Transverse colon (tissue), 4 donors: ENCODE measurements at regions not wholly inside any gene's neighbourhood (a gene's known extent, or its start where the extent isn't known, plus 50 kb on each side); places are given as distances from the start of the nearest gene placed in this dataset.

Source experiments
- DNase-seq: peaks from one replicate; pipeline ENCODE4 v3.0.0-alpha.2; 2019
- H3K27ac ChIP-seq, 4 donors: fragments of 200-600 bp; sonication (generic); 2 replicates each; pipeline ENCODE4 v1.5.1; 2016 to 2018; ENCODE audit warnings: inconsistent platforms in 4 of 4
- H3K27me3 ChIP-seq: fragments of 200-600 bp; sonication (generic); 2 replicates; pipeline ENCODE4 v1.5.1; 2017; ENCODE audit warnings: inconsistent platforms
- H3K36me3 ChIP-seq, 4 donors: fragments of 200-600 bp; sonication (generic); 2 replicates each; pipeline ENCODE4 v1.5.1; 2017 to 2019; ENCODE audit warnings: inconsistent platforms in 4 of 4
- H3K4me1 ChIP-seq, 4 donors: fragments of 200-600 bp; sonication (generic); 2 replicates each; pipeline ENCODE4 v1.5.1; 2017 to 2020; ENCODE audit warnings: inconsistent platforms in 4 of 4
- H3K4me3 ChIP-seq, 4 donors: fragments of 200-600 bp; sonication (generic); 1 replicate in 1 of 4; 2 replicates in 3 of 4; pipeline versions ENCODE4 v1.5.1 to v1.6.1; 2017 to 2019; ENCODE audit warnings: inconsistent platforms in 4 of 4
- H3K9me3 ChIP-seq, 2 donors: fragments of 200-600 bp; sonication (generic); 2 replicates each; pipeline ENCODE4 v1.5.1; 2017 to 2019; ENCODE audit warnings: inconsistent platforms in 2 of 2
- EP300 ChIP-seq: sonication (generic); formaldehyde crosslinking; IDR thresholded peaks from one replicate; pipeline ENCODE4 v1.6.1; 2017; ENCODE audit warnings: antibody characterized with exemption, low read depth
- POLR2A ChIP-seq: fragments of 450-650 bp; IDR thresholded peaks from one replicate; pipeline ENCODE4 v1.6.1; 2016; ENCODE audit warnings: antibody characterized with exemption, mild to moderate bottlenecking, moderate library complexity
- POLR2AphosphoS5 ChIP-seq, 3 donors: sonication (generic); formaldehyde crosslinking; IDR thresholded peaks; one replicate each; pipeline ENCODE4 v1.6.1; 2016; ENCODE audit warnings: antibody characterized with exemption in 3 of 3
- WGBS, 2 donors: methylation state at CpG; one replicate each; pipeline ENCODE4 v1.1.5; 2018; ENCODE audit warnings: low coverage in 1 of 2; 5-methylcytosine and 5-hydroxymethylcytosine counted together
- in situ Hi-C, 4 donors: fragments of 200-750 bp; cut with MboI; loops; one replicate each; pipeline versions ENCODE4 v1.15.0 to v1.15.1; 2017; ENCODE audit warnings: low sequenced_read_pairs in 3 of 4, low pct_ligation_motif_present in 1 of 4, low pct_unique_long_range_greater_than_20kb in 1 of 4
- intact Hi-C: fragments of 100-400 bp; cut with DNase I; formaldehyde crosslinking; loops from one replicate; pipeline ENCODE4 v1.15.1; 2023; ENCODE audit warnings: low total_unique reads
- TF ChIP-seq, protein P1 (sequence below), 5 experiments: fragments of 200-600 bp in 3 of 5; fragments of 450-650 bp in 2 of 5; sonication (generic) in 3 of 5; IDR thresholded peaks; 1 replicate in 2 of 5; 2 replicates in 3 of 5; pipeline ENCODE4 v1.5.1; 2016 to 2017; ENCODE audit warnings: antibody characterized with exemption in 5 of 5, inconsistent platforms in 3 of 5, mild to moderate bottlenecking in 2 of 5, moderate library complexity in 1 of 5

DNA sequence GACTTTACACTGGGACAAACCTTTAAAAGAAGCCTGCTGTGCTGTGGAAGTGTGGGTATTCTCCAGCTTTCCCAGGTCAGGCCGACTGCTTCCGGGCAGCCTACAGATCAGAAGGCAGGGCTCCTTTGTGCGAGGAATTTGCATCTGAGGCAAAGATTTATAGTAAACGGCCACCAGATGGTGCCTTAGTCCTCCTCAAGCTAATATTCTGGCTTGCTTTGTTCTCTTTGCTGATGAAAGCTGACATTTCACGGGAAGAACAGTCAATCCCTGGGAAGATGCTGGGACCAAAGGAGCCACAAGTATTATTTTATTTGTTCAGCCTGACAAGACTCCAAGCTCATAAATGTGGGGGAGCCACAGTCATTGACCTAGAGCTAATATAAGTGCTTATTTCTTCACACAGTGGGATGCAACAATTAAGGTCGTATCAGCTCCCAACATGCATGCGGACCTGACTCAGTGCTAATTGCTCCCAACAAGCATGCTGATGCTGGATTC is 120.7 kb upstream of the TRIM2 start:
- Histone ChIP-seq H3K4me3 (no peak overlapping the region), H3K27ac (no peak overlapping the region), H3K36me3 (no peaks in the 10 kb centered on the region), H3K4me1 (peaks cover 0 to 11% (median 0%) of the 10 kb centered on the region in 4 donors), H3K9me3 (no peaks in the 10 kb centered on the region), H3K27me3 (no peaks in the 10 kb centered on the region)
- in situ Hi-C loops (loop anchor here in 2 of 4 donors (5.0 to 25.0 kb wide), 2 partner anchors 221 to 236 kb away; no protein-coding TSS in a partner anchor), intact Hi-C loops (loop anchor here (2.0 kb wide), 1 partner anchor 43 kb away; no protein-coding TSS in a partner anchor)
- peak; percentile 69 for DNase-seq
- TF ChIP-seq POLR2A, result no peak
- TF ChIP-seq, protein P1, sequence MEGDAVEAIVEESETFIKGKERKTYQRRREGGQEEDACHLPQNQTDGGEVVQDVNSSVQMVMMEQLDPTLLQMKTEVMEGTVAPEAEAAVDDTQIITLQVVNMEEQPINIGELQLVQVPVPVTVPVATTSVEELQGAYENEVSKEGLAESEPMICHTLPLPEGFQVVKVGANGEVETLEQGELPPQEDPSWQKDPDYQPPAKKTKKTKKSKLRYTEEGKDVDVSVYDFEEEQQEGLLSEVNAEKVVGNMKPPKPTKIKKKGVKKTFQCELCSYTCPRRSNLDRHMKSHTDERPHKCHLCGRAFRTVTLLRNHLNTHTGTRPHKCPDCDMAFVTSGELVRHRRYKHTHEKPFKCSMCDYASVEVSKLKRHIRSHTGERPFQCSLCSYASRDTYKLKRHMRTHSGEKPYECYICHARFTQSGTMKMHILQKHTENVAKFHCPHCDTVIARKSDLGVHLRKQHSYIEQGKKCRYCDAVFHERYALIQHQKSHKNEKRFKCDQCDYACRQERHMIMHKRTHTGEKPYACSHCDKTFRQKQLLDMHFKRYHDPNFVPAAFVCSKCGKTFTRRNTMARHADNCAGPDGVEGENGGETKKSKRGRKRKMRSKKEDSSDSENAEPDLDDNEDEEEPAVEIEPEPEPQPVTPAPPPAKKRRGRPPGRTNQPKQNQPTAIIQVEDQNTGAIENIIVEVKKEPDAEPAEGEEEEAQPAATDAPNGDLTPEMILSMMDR (IDR thresholded peaks at IDR 0.05), result peak; percentile 53 to 66 (median 62)
- WGBS, 2 donors, result 22 to 76% methylated on average over 2 to 7 of the region's 7 CpGs

DNA sequence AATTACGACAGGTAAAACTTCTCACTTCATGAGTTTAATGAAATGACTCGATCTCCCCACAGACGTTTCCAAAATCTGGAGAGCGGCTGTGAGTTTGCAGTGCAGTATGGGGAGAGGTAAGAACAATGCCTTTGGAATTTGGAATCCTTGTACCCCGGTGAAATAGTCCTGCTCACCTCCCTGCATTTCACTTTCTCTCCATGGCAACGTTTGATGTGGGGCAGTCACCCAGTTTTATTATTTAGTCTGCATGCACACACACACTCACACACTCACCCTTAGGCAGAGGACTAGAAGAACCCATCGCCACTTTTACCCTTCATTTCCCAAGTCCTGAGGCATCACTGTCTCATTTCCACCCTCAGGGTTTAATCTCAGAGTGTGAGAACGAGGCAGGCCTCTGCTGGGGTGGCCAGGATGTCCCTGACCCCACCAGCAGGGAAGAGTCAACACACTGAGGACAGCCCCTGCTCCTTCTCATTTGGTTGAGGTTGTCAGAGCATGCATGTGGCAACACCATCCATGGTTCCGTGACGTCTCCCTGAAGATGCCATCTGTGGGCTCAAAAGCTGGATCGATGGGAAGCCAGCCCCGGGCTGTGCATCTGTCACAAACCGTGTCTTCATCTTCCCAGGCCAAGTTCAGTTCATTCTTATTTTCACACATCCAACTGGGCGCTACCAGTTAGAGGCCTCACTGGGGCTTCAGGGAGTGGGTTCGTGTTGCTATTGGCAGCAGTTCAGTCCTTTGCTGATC is 119.8 kb upstream of the TRIM2 start:
- H3K4me1 ChIP-seq, result peaks cover 0 to 11% (median 0%) of the 10 kb centered on the region in 4 donors
- 74 to 81% methylated on average over 5 to 15 of the region's 15 CpGs for WGBS, 2 donors
- intact Hi-C loops, result no loop called here
- no peaks in the 10 kb centered on the region for H3K9me3 ChIP-seq
- H3K36me3 ChIP-seq, result no peaks in the 10 kb centered on the region
- H3K27me3 ChIP-seq, result no peaks in the 10 kb centered on the region
- in situ Hi-C loops, result loop anchor here in 2 of 4 donors (5.0 to 25.0 kb wide), 2 partner anchors 222 to 237 kb away; no protein-coding TSS in a partner anchor
- no peak overlapping the region for H3K27ac ChIP-seq
- H3K4me3 ChIP-seq, result no peak overlapping the region
- TF ChIP-seq POLR2A (no peak), EP300 (no peak), POLR2AphosphoS5 (IDR thresholded peaks at IDR 0.05) (no peak)
- TF ChIP-seq, protein P1 (IDR thresholded peaks at IDR 0.05), result no peak
- DNase-seq, result no peak

DNA sequence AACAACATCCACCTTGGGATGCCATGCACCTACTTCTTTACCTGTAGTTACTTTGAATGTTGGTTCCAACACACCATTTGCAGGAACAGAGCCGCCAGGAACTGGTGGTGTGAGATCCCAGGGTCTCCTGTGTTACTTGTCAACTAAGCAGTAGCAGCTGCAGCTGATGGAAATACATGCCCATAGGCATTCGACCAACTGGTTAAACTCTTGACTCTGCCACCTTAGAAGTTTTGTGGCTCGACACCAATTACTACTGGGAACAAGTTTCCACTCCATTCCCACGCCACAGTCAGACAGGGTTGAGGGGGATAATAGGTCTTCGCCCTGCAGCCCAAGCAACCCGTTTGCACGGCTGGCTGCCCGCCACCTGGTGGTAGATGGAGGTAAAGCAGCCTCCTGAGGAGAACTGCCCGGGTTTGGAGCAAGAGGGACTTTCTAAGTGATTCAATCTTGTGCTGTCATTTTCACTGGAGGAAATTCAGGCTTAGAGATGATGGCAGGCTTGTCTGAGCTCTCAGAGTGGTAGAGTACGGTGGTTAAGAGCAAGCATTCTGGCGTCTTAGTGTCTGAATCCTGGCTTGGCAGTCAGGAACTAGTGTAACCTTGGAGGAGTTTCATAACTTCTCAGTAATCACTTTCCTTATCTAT is 119.1 kb upstream of the TRIM2 start:
- 0 to 5% methylated on average over 1 to 11 of the region's 11 CpGs for WGBS, 2 donors
- intact Hi-C loops (loop anchor here (5.0 kb wide), 1 partner anchor 243 kb away; no protein-coding TSS in a partner anchor), in situ Hi-C loops (loop anchor here in 3 of 4 donors (5.0 to 25.0 kb wide), 3 partner anchors 42 to 238 kb away; no protein-coding TSS in a partner anchor)
- Histone ChIP-seq H3K27ac (no peak overlapping the region), H3K4me3 (no peak overlapping the region), H3K27me3 (no peaks in the 10 kb centered on the region), H3K9me3 (no peaks in the 10 kb centered on the region), H3K4me1 (peaks cover 0 to 11% (median 0%) of the 10 kb centered on the region in 4 donors), H3K36me3 (no peaks in the 10 kb centered on the region)
- TF ChIP-seq POLR2AphosphoS5 (IDR thresholded peaks at IDR 0.05), result no peak
- TF ChIP-seq, protein P1 (IDR thresholded peaks at IDR 0.05), result peak; percentile 91 to 98 (median 94)
- DNase-seq, result peak; percentile 80

- H3K36me3 ChIP-seq, result no peaks in the 10 kb centered on the region
- in situ Hi-C loops (loop anchor here in 2 of 4 donors (5.0 to 25.0 kb wide), 3 partner anchors 40 to 240 kb away; no protein-coding TSS in a partner anchor), intact Hi-C loops (loop anchor here (5.0 kb wide), 1 partner anchor 245 kb away; no protein-coding TSS in a partner anchor)
- no peak for DNase-seq
- 84 to 89% methylated on average over 7 of the region's 7 CpGs for WGBS, 2 donors
- peaks cover 0 to 11% (median 0%) of the 10 kb centered on the region in 4 donors for H3K4me1 ChIP-seq
- TF ChIP-seq POLR2AphosphoS5 (IDR thresholded peaks at IDR 0.05) (no peak), POLR2A (no peak), EP300 (no peak)
- TF ChIP-seq, protein P1 (IDR thresholded peaks at IDR 0.05), result no peak
- H3K27me3 ChIP-seq, result no peaks in the 10 kb centered on the region
- no peaks in the 10 kb centered on the region for H3K9me3 ChIP-seq
- H3K27ac ChIP-seq, result no peak overlapping the region
- no peak overlapping the region for H3K4me3 ChIP-seq
Observed at GRCh38 chr4:153087671-153088194, 116.5 kb upstream of the TRIM2 start.
